Stomach (tissue), 8 donors: ENCODE measurements at regions not wholly inside any gene's neighbourhood (a gene's known extent, or its start where the extent isn't known, plus 50 kb on each side); places are given as distances from the start of the nearest gene placed in this dataset.
"Not testable (repeated sequence)": the region's sequence is repeated elsewhere in the genome, so short reads cannot be mapped to it uniquely, and the experiment has no call there.

Experiments
- DNase-seq, 2 donors: peaks; one replicate each; pipeline versions ENCODE4 v3.0.0 to v3.0.0-alpha.2; 2013 to 2019
- H3K27ac ChIP-seq, 5 donors: fragments of 200-600 bp in 4 of 5; sonication (generic) in 4 of 5; one replicate each; pipeline ENCODE4 v1.5.1; 2013 to 2019; ENCODE audit warnings: mild to moderate bottlenecking in 1 of 5, moderate library complexity in 1 of 5
- H3K27me3 ChIP-seq, 3 donors: fragments of 200-600 bp; sonication (generic); one replicate each; pipeline ENCODE4 v1.5.1; 2017 to 2019; ENCODE audit warnings: mixed run types in 1 of 3
- H3K36me3 ChIP-seq, 4 donors: fragments of 200-600 bp; sonication (generic); 1 replicate in 3 of 4; 2 replicates in 1 of 4; pipeline ENCODE4 v1.5.1; 2016 to 2019
- H3K4me1 ChIP-seq, 4 donors: fragments of 200-600 bp; sonication (generic); one replicate each; pipeline ENCODE4 v1.5.1; 2016 to 2019
- H3K4me3 ChIP-seq, 4 donors: fragments of 200-600 bp; sonication (generic) in 3 of 4; one replicate each; pipeline ENCODE4 v1.5.1; 2016 to 2019; ENCODE audit warnings: mild to moderate bottlenecking in 1 of 4
- H3K9me3 ChIP-seq, 4 donors: fragments of 200-600 bp; sonication (generic); one replicate each; pipeline ENCODE4 v1.5.1; 2016 to 2019
- EP300 ChIP-seq: sonication (generic); formaldehyde crosslinking; IDR thresholded peaks from one replicate; pipeline ENCODE4 v1.6.1; 2017; ENCODE audit warnings: antibody characterized with exemption
- POLR2A ChIP-seq, 4 donors: fragments of 450-650 bp; IDR thresholded peaks; one replicate each; pipeline ENCODE4 v1.6.1; 2016; ENCODE audit warnings: antibody characterized with exemption in 4 of 4, control low read depth in 2 of 4, mild to moderate bottlenecking in 1 of 4, moderate library complexity in 1 of 4
- POLR2AphosphoS5 ChIP-seq, 3 donors: sonication (generic); formaldehyde crosslinking; IDR thresholded peaks; one replicate each; pipeline ENCODE4 v1.6.1; 2016; ENCODE audit warnings: antibody characterized with exemption in 3 of 3
- WGBS, 5 donors: extraction: QIAGEN DNeasy Blood & Tissue Kit in 3 of 5; methylation state at CpG; one replicate each; pipeline versions ENCODE4 v1.1.5 to v1.1.7; 2013 to 2018; 5-methylcytosine and 5-hydroxymethylcytosine counted together
- intact Hi-C: fragments of 100-400 bp; cut with DNase I; formaldehyde crosslinking; loops from one replicate; pipeline ENCODE4 v1.15.1; 2023; ENCODE audit warnings: low total_unique reads
- TF ChIP-seq, protein P1 (sequence below), 7 experiments: fragments of 450-650 bp in 4 of 7; fragments of 200-600 bp in 3 of 7; sonication (generic) in 3 of 7; IDR thresholded peaks; one replicate each; pipeline ENCODE4 v1.5.1; 2016 to 2019; ENCODE audit warnings: antibody characterized with exemption in 7 of 7, control low read depth in 2 of 7, mild to moderate bottlenecking in 1 of 7
- donor health status: healthy with polysubstance abuse.
- donor health status: Bipolar disorder and iron deficiency.
- donor health status: healthy.

- Histone ChIP-seq H3K27me3 (no peaks in the 10 kb centered on the region), H3K4me3 (no peak overlapping the region), H3K9me3 (no peaks in the 10 kb centered on the region), H3K4me1 (peaks cover 0 to 3% (median 0%) of the 10 kb centered on the region in 4 donors), H3K27ac (no peak overlapping the region), H3K36me3 (peaks cover 0 to 12% (median 5%) of the 10 kb centered on the region in 4 donors)
- TF ChIP-seq EP300, result no peak
- 93 to 98% (median 97%) methylated on average over 8 of the region's 8 CpGs for WGBS, 5 donors
- DNase-seq, result no peak
- intact Hi-C loops, result no loop called here
Observed at GRCh38 chr2:159880729-159881128, 82.7 kb upstream of the CD302 start.

- intact Hi-C loops, result no loop called here
- no peak for DNase-seq
- H3K4me3 ChIP-seq, result no peak overlapping the region
- H3K27ac ChIP-seq, result no peak overlapping the region
- H3K36me3 ChIP-seq, result peaks cover 0 to 1% (median 0%) of the 10 kb centered on the region in 4 donors
- H3K9me3 ChIP-seq, result no peaks in the 10 kb centered on the region
- H3K4me1 ChIP-seq, result peaks cover 0 to 3% (median 0%) of the 10 kb centered on the region in 4 donors
- WGBS, 5 donors, result 73 to 84% (median 82%) methylated on average over 2 of the region's 2 CpGs
- TF ChIP-seq, protein P1, sequence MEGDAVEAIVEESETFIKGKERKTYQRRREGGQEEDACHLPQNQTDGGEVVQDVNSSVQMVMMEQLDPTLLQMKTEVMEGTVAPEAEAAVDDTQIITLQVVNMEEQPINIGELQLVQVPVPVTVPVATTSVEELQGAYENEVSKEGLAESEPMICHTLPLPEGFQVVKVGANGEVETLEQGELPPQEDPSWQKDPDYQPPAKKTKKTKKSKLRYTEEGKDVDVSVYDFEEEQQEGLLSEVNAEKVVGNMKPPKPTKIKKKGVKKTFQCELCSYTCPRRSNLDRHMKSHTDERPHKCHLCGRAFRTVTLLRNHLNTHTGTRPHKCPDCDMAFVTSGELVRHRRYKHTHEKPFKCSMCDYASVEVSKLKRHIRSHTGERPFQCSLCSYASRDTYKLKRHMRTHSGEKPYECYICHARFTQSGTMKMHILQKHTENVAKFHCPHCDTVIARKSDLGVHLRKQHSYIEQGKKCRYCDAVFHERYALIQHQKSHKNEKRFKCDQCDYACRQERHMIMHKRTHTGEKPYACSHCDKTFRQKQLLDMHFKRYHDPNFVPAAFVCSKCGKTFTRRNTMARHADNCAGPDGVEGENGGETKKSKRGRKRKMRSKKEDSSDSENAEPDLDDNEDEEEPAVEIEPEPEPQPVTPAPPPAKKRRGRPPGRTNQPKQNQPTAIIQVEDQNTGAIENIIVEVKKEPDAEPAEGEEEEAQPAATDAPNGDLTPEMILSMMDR (IDR thresholded peaks at IDR 0.05), result no peak
- TF ChIP-seq POLR2A (IDR thresholded peaks at IDR 0.05) (no peak), EP300 (no peak), POLR2AphosphoS5 (IDR thresholded peaks at IDR 0.05) (no peak)
- no peaks in the 10 kb centered on the region for H3K27me3 ChIP-seq
Observed at GRCh38 chr2:159879051-159879604, 81.1 kb upstream of the CD302 start.

- Histone ChIP-seq H3K27me3 (no peaks in the 10 kb centered on the region), H3K36me3 (no peaks in the 10 kb centered on the region), H3K9me3 (no peaks in the 10 kb centered on the region), H3K4me3 (no peak overlapping the region), H3K4me1 (no peaks in the 10 kb centered on the region), H3K27ac (no peak overlapping the region)
- WGBS, 5 donors, result 69 to 81% (median 75%) methylated on average over 3 of the region's 3 CpGs
- TF ChIP-seq POLR2A (IDR thresholded peaks at IDR 0.05) (no peak), EP300 (no peak), POLR2AphosphoS5 (IDR thresholded peaks at IDR 0.05) (no peak)
- TF ChIP-seq, protein P1 (IDR thresholded peaks at IDR 0.05), result no peak
- intact Hi-C loops, result no loop called here
- DNase-seq, result no peak
Observed at GRCh38 chr2:159875083-159875482, 77.1 kb upstream of the CD302 start.

DNA sequence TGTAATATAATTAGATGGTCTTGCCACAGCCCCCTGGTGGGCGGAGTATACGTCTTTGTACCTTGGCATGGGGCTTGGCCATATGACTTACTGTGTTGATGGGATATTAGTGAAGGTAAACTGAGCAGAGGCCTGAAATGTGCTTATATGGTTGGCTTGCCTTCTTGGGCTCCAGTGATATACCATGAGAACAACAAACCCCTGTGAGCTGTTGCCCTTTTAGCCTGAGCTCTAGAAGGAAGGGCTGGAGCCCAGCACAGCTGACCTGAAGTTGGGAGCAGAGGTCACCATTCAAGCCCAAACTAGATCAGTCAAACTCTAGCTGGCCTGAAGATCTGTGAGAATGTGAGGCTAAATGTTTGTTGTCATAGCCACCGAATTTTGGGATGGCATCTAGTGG is 75.2 kb upstream of the CD302 start:
- no peaks in the 10 kb centered on the region for H3K9me3 ChIP-seq
- TF ChIP-seq POLR2AphosphoS5 (IDR thresholded peaks at IDR 0.05) (no peak), POLR2A (IDR thresholded peaks at IDR 0.05) (no peak), EP300 (no peak)
- TF ChIP-seq, protein P1 (IDR thresholded peaks at IDR 0.05), result no peak
- H3K4me3 ChIP-seq, result no peak overlapping the region
- no peak overlapping the region for H3K27ac ChIP-seq
- intact Hi-C loops, result no loop called here
- DNase-seq, result peak in 1 of 2 donors; percentile 40
- H3K36me3 ChIP-seq, result no peaks in the 10 kb centered on the region
- no peaks in the 10 kb centered on the region for H3K27me3 ChIP-seq
- no peaks in the 10 kb centered on the region for H3K4me1 ChIP-seq
- 54 to 59% (median 57%) methylated on average over 3 of the region's 3 CpGs for WGBS, 5 donors

DNA sequence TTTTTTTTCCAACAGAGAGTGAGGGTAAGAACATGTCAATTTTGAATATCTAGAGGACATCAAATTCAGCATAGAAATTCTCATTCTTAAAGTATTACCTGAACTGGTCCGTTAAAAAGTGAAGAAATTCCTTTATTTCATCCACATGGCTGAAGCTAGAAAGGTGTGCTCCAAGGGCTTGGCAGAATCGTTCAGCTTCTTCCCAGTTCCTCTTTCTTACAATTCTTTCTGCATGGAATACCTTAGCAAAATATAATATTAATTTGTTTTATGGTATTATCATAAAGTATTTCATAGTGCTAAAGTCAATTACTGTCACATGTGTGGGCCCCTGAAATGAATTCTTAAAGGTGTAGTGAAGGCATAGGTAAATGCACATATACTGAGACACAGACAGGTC is 74.3 kb upstream of the CD302 start:
- intact Hi-C loops, result no loop called here
- H3K27ac ChIP-seq, result no peak overlapping the region
- H3K4me1 ChIP-seq, result peaks cover 0 to 5% (median 0%) of the 10 kb centered on the region in 4 donors
- H3K27me3 ChIP-seq, result no peaks in the 10 kb centered on the region
- no peaks in the 10 kb centered on the region for H3K9me3 ChIP-seq
- TF ChIP-seq POLR2A (IDR thresholded peaks at IDR 0.05) (no peak), EP300 (no peak), POLR2AphosphoS5 (IDR thresholded peaks at IDR 0.05) (no peak)
- TF ChIP-seq, protein P1 (IDR thresholded peaks at IDR 0.05), result no peak
- no peaks in the 10 kb centered on the region for H3K36me3 ChIP-seq
- no peak for DNase-seq
- WGBS, 5 donors, result 85 to 93% (median 89%) methylated on average over 2 of the region's 2 CpGs
- no peak overlapping the region for H3K4me3 ChIP-seq

GRCh38 chr2:159868598-159869159 is 70.7 kb upstream of the CD302 start:
- WGBS, 5 donors, result 80 to 94% (median 85%) methylated on average over 5 to 7 of the region's 7 CpGs

More at GRCh38 chr2:159868598-159869159, 70.7 kb upstream of the CD302 start:
- intact Hi-C loops, H3K4me3 ChIP-seq, H3K27ac ChIP-seq, H3K27me3 ChIP-seq, DNase-seq, H3K4me1 ChIP-seq, H3K36me3 ChIP-seq, H3K9me3 ChIP-seq: not testable (repeated sequence)
